ENCODE measurements at regions not wholly inside any gene's neighbourhood (a gene's known extent, or its start where the extent isn't known, plus 50 kb on each side); places are given as distances from the start of the nearest gene placed in this dataset.

GRCh38 chr9:16282216-16282615 is 588.3 kb downstream of the BNC2 start:
- Histone ChIP-seq H3K23me2 (ENCODE audit: insufficient read length, low read depth, low read length, poor library complexity, severe bottlenecking) (no peaks in the 10 kb centered on the region), H2BK12ac (ENCODE audit: insufficient read length, low read depth, low read length) (no peak overlapping the region), H4K5ac (ENCODE audit: insufficient read length, low read depth, low read length) (no peak overlapping the region), H4K91ac (ENCODE audit: insufficient read length, low read depth, low read length) (no peak overlapping the region), H3K27ac (ENCODE audit: insufficient read length, low read depth, low read length) (no peak overlapping the region), H3K79me1 (ENCODE audit: insufficient read depth, low read depth, low read length, poor library complexity, severe bottlenecking) (no peaks in the 10 kb centered on the region), H3K79me2 (ENCODE audit: insufficient read depth, low read length) (no peaks in the 10 kb centered on the region), H2AFZ (ENCODE audit: low read length) (no peak overlapping the region), H3K4me2 (ENCODE audit: insufficient read depth, insufficient read length, low read length) (no peak overlapping the region), H2AK5ac (ENCODE audit: insufficient read length, low read length) (no peak overlapping the region), H3K9me3 (ENCODE audit: control insufficient read depth, low read depth, low read length) (no peaks in the 10 kb centered on the region), H3K56ac (ENCODE audit: insufficient read length, low read depth, low read length) (no peak overlapping the region), H2BK20ac (ENCODE audit: low read depth, low read length, poor library complexity, severe bottlenecking) (no peak overlapping the region), H2BK120ac (ENCODE audit: low read depth, low read length, poor library complexity, severe bottlenecking) (no peak overlapping the region), H3K4me1 (ENCODE audit: insufficient read depth, low read length) (no peaks in the 10 kb centered on the region), H3K4ac (ENCODE audit: low read depth, low read length) (no peak overlapping the region), H3K14ac (ENCODE audit: insufficient read depth, low read length) (no peak overlapping the region), H3K18ac (ENCODE audit: insufficient read length, low read depth, low read length) (no peak overlapping the region), H3K9ac (ENCODE audit: extremely low read depth, insufficient read length, low read length) (no peak overlapping the region), H4K20me1 (ENCODE audit: control insufficient read depth, insufficient read depth, insufficient read length) (no peaks in the 10 kb centered on the region), H4K8ac (replicated peaks; ENCODE audit: insufficient read length, low read depth, low read length) (no peak overlapping the region), H3K23ac (ENCODE audit: insufficient read length, low read depth, low read length) (no peak overlapping the region), H3T11ph (ENCODE audit: low read length) (no peak overlapping the region), H3K27me3 (ENCODE audit: insufficient read depth, low read length) (no peaks in the 10 kb centered on the region), H2BK5ac (ENCODE audit: insufficient read length, low read length) (no peak overlapping the region), H2BK15ac (ENCODE audit: low read depth, low read length) (no peak overlapping the region)
- no CpG with 5 or more reads among the region's 2 CpGs for WGBS (ENCODE audit: extremely low coverage, insufficient read length, low lambda C conversion rate)
- peaks cover 3 to 4% of the 10 kb centered on the region in 2 experiments; a peak in 3 of 5 replicates for H3K9me3 Mint-ChIP-seq
- TF ChIP-seq, protein P1, sequence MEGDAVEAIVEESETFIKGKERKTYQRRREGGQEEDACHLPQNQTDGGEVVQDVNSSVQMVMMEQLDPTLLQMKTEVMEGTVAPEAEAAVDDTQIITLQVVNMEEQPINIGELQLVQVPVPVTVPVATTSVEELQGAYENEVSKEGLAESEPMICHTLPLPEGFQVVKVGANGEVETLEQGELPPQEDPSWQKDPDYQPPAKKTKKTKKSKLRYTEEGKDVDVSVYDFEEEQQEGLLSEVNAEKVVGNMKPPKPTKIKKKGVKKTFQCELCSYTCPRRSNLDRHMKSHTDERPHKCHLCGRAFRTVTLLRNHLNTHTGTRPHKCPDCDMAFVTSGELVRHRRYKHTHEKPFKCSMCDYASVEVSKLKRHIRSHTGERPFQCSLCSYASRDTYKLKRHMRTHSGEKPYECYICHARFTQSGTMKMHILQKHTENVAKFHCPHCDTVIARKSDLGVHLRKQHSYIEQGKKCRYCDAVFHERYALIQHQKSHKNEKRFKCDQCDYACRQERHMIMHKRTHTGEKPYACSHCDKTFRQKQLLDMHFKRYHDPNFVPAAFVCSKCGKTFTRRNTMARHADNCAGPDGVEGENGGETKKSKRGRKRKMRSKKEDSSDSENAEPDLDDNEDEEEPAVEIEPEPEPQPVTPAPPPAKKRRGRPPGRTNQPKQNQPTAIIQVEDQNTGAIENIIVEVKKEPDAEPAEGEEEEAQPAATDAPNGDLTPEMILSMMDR (conservative IDR thresholded peaks at IDR 0.05): no peak
- H3K27ac Mint-ChIP-seq: no peak overlapping the region
- DNase-seq: no peak
- no peaks in the 10 kb centered on the region for H3K4me1 Mint-ChIP-seq
- H3K27me3 Mint-ChIP-seq (ENCODE audit: low read depth): peaks cover 3% of the 10 kb centered on the region; the same call in 1 of the 2 replicates
- peaks cover 0 to 5% (median 0%) of the 10 kb centered on the region in 3 experiments; a peak in 1 of 7 replicates for H3K36me3 Mint-ChIP-seq (ENCODE audit: insufficient read depth in 1 of 3, low read depth in 3 of 3)
- no peak overlapping the region for H3K4me3 Mint-ChIP-seq
